ELF-1 (cell line): ENCODE measurements at regions not wholly inside any gene's neighbourhood (a gene's known extent, or its start where the extent isn't known, plus 50 kb on each side); places are given as distances from the start of the nearest gene placed in this dataset.
A peak's percentile ranks its signal among the peaks of the same experiment; 100 is the strongest.
"Not testable (repeated sequence)": the region's sequence is repeated elsewhere in the genome, so short reads cannot be mapped to it uniquely, and the experiment has no call there.

Experiments
- DNase-seq: peaks from one replicate; pipeline ENCODE4 v3.0.0-alpha.2; 2016; ENCODE audit warnings: low read depth, low spot score

DNA sequence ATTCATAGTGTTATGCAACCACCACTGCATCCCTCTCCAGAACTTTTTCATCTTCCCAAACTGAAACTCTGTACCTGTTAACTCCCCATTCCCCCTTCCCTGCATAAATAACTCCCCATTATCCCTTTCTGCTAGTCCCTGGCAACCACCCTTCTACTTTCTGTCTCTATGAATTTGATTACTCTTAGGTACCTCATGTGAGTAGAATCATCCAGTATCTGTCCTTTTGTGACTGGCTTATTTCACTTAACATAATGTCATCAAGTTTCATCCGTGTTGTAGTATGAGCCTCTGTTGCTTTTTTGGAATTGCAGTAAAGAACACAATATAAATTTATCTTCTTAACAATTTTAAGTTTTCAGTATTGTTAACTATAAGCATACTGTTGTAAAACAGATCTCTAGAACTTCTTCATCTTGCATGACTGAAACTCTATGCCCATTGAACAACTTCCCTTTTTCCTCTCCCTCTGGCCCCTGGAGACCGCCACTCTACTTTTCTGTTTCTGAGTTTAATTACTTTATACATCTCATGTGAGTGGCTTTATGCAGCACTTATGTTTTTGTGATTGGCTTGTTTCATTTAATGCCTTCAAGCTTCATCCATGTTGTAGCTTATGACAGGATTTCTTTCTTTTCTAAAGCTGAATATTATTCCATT lies 87.3 kb upstream of the ABCC4 start:
- no peak for DNase-seq

DNA sequence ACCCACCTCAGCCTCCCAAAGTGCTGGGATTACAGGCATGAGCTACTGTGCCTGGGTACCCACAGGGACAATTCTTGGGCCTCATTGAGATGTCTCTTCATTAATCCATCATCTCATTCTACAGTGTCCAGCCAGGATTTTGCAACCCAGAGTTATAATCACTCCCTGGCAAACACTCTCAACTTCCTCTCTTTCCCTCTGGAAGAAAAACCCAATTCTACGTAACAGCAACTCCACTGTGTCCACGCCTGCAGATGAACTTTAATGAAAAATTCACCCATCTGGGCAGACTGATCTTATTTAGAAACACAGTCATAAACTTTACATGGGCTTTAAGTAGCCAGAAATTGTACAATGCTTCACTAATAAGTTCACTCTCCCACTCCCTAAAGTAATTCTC lies 90.1 kb upstream of the ABCC4 start:
- no peak for DNase-seq

DNA sequence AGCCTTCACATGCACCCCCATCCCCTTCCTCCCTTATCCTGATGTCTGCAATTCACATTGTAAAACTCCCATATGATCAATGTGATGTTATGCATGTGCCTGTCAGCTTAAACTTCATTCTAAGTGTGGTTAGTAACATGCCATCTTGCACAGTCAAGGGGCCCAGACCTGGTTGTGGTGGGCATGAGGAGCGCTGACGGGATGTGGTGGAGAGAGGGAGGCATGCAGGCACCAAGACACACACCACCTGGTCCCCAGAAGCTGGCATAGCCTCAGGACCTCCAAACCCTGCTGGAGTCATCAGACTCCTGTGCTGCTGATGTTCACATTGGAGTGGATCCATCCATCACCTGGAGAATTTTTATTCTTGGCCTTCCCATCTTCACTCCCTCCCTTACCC lies 90.5 kb upstream of the ABCC4 start:
- no peak for DNase-seq

DNA sequence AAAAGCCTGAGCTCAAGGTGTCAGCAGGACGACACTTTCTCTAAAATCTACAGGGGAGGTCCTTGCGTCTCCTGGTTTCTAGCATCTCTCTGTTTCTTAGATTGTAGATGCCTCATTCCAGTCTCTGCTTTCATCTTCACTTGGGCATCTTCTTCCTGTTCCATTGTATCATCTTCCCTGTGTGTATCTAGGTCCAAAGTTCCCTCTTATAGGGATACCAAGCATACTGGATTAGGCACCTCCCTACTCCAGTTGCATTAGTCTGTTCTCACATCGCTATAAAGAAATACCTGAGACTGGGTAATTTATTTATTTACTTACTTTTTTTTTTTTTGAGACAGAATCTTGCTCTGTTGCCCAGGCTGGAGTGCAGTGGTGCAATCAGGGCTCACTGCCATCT lies 91.3 kb upstream of the ABCC4 start:
- no peak for DNase-seq

DNA sequence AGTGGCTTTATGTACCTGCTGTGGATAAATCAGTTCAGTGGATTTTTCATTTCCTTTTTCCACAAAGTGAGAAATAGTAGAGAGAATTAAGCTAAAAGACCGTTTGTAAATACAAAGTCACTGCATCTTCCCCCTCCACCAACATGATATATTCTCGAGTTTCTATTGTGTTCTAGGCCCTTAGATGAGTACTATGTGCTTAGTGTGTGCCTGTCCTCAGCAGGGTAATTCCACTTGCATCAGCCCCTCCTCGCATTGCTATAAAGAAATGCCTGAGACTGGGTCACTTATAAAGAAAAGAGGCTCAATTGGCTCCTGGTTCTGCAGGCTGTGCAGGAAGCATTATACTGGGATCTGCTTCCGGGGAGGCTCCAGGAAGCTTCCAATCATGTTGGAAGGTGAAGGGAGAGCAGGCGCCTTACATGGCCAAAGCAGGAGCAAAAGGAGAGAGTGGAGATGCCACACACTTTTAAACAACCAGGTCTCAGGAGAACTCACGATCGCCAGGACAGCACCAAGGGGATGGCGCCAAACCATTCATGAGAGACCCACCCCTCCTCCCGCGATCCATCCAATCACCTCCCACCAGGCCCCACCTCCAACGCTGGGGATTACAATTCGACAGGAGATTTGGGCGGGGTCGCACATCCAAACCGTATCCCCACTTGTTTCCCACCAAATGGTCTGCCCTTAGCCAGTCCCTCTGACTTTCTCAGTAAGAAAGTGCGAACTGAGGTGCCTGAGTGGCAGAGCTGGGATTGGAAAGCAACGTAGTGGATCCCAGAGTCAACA lies 102.3 kb upstream of the ABCC4 start:
- DNase-seq, result peak; percentile 84

DNA sequence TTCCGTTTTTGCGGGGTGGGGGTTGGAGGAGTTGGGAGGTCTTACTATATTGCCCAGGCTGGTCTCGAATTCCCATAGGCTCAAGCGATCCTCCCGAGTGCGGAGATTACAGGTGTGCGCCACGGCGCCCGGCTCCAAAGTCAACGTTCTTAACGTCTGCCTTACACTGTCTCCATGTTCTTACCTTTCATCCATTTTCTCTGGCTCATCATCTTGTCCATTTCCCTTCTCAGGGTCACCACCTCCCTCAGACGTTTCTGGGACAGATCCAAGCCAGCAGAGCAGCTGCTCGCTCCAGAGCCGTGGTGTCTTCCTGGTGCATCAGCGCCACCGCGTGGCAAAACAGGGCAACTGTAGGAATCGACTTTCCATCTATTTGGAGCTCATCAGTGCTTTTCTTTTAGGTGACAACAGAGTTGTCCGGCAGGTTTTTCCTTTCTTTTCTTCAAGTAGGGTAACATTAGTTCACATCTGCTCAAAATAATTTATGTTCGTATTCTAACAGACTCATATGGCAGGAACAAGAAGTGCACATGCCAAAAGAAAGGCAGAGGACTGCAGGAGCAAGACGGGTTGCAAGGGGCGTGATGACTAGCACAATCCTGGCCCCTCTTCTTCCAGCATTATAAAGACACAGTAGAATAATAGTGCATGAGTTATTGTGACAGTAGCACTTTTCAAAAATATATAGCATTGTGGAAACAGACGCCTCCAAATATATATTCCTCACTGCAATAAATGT lies 103.1 kb upstream of the ABCC4 start:
- peak; percentile 93 for DNase-seq

DNA sequence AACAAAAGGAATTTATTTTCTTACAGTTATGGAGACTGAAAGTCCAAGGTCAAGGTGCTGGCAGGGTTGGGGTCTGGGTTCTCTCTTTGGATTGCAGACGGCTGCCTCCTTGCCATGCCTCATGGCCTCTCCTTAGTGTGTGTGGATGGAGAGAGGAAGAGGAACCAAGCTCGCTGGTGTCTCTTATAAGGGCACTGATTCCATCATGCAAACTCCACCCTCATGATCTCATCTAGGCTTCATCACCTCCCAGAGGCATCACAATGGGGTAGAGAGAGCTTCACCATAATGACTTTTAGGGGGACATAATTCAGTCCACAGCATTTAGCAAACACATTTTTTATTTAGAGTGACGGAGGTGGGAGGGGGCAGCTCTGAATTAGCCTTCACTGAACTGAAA lies 104.9 kb upstream of the ABCC4 start:
- no peak for DNase-seq

DNA sequence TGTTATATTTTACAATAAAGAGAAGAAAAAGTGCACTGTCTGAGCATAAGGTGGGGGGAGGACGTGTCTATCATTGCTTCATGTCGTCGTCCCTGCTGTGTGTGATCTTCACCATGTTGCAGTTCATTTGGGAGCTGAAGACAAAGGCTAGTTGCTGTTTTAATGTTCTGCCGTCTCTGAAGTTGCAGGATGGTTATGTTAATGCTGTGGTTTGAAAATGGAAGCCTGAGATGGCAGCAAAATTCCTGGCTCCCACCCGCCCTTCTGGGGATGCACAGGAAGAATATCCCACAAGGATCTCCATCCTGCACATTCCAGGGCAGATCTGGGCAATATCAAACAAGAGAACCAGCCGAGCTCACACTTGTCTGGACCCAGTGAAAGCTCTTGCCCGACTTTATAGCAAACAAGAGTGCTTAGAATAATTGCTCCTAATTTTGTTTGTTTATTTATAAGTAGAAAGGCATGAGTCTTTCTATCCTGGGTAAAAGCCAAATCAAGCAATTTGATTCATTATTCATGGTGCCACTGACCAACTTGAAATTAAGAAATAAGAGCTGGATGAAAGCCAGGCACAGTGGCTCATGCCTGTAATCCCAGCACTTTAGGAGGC lies 110.3 kb upstream of the ABCC4 start:
- no peak for DNase-seq

DNA sequence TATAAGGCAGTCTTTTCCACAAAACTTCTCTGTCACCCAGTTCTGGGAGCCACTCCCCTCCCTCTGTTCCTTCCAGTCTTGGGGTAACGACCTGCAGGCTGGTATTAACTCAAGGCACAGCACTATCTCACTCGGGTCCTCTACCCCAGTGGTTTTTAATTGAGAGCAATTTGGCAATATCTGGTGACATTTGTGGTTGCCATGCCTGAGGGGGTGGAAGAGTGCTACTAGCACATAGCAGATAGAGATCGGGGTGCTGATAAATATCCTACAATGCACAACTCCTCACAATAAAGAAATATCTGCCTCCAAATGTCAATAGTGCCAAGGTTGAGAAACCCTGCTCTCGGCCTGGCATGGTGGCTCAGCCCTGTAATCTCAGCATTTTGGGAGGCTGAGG lies 117.7 kb upstream of the ABCC4 start:
- DNase-seq, result no peak

DNA sequence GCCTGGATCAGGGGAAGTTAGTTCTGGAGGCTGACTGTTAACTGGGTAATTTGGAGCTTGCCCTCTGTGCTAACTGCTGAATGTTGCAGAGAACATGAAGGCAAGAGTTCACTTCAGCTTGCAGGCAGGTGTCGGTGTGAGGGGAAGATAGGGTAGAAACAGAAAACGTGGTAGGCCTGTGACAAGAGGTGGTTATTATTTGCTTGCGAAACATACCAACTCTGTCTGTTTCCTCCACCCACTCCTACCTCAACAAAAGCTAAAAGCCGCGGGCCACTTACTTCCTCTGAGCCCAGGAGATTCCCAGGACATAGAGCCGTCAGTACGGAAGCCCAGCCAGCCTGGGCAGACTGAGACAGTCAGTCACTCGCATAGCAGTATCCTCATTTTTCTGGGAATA lies 119.2 kb upstream of the ABCC4 start:
- peak; percentile 51 for DNase-seq

DNA sequence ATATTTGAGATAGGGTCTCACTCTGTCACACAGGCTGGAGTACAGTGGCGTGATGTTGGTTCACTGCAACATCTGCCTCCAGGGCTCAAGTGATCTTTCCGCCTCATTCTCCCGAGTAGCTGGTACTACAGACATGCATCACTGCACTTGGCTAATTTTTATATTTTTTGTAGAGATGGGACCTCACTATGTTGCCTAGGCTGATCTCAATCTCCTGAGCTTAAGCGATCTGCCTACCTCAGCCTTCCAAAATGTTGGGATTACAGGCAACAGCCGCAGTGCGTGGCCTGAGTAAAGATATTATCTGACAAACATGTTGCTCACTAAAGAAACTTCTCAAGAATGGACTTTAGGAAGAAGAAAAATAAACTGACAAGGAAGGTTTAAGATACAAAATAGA lies 125.4 kb upstream of the ABCC4 start:
- no peak for DNase-seq

DNA sequence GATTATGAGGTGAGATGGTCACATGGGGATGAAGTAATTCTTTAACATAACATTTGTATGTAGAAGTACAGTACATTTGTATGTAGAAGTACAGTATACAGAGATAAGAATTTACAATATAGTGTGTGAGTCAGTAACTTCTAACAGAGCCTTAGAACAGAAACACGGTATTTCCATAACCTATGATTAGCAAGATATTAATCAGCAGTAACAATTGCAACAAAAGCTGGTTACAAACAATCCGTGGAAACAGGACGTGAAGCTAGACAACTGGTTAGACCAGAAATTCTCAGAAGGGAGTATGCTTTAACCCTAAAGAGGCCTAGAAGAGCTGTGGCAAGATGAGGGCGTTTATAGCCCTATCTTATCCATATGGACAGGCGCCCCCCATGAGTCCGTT lies 122.0 kb upstream of the CLDN10 start:
- DNase-seq, result not testable (repeated sequence)

DNA sequence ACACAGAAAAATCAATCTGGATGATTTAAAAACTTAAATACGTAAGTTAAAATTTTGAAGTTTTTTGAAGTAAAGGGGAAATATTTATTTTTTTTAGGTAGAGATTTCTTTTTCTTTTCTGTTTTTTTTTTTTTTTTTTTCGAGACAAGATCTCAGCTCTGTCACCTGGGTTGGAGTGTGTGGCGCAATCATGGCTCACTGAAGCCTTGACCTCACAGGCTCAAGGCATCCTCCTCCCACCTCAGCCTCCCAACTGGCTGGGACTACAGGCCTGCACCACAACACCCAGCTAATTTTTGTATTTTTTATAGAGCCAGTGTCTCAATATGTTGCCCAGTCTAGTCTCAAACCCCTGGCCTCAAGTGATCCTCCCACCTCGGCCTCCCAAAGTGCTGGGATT lies 120.4 kb upstream of the CLDN10 start:
- DNase-seq, result no peak

DNA sequence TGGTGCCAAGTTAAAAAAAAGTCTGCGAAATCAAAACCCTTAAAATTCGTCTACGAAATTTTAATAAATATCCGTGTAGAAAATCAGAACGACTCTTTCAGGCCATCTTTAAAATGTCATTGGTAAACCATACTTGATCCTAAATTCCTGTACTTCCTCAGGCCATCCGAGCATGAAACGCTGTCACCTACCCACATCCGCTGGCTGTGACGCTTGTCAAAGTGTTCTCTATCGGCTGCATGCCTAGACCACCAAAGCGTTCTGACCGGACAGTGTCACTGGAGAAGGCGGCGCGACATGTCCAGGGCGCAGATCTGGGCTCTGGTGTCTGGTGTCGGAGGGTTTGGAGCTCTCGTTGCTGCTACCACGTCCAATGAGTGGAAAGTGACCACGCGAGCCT lies 119.0 kb upstream of the CLDN10 start:
- DNase-seq, result no peak

DNA sequence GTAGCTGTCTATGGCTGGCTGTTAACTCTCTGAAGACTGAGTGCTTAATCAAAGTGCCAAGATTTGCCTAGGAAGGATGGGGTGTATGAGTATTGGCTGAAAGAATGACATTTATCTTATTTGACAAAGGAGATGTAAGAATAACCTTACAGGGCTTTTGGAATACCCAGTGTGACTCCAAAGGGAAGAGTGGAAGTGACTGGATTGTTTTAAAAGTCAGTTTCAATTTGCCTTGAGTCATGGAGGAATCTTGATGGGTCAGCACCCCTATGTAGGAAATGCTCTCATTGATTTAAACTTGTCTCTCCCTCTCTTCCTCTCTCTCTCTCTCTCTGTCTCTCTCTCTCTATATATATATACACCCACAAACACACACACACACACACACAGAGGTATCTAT lies 118.4 kb upstream of the CLDN10 start:
- no peak for DNase-seq

DNA sequence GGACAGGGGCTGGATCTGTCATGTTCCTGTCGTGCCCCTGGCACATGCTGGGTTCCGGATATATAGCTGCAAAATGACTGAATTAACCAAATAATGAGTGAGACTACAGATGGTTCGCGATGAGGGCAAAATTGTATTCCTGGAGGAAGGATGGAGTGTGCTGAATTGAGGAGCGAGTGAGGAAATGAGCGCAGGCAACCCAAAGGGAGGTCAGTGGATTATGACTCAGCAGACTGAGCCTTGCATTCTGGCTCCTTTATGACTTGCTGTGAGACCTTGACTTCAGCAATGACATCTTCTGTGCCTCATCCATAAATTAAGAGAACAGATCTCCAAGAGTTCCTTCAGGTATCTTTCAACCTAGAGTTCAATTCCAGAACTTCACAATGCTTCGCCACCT lies 115.0 kb upstream of the CLDN10 start:
- DNase-seq, result no peak

DNA sequence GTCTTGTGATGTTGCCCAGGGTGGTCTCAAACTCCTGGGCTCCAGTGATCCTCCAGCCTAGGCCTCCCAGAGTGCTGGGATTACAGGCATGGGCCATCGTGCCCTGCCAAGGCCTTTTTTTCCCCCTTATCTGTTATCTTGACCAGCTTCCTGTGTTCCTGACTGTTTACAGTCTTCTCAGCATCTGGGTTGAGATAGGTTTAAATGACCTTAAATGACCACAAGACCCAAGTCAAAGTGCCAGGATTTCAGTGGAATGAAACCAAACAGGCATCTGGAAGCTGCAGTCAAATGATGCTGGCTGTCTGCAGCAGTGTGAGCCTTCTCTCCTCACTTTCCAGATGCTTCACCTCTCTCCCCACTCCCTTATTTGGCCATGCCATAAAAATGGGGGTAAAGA lies 114.2 kb upstream of the CLDN10 start:
- peak; percentile 26 for DNase-seq

DNA sequence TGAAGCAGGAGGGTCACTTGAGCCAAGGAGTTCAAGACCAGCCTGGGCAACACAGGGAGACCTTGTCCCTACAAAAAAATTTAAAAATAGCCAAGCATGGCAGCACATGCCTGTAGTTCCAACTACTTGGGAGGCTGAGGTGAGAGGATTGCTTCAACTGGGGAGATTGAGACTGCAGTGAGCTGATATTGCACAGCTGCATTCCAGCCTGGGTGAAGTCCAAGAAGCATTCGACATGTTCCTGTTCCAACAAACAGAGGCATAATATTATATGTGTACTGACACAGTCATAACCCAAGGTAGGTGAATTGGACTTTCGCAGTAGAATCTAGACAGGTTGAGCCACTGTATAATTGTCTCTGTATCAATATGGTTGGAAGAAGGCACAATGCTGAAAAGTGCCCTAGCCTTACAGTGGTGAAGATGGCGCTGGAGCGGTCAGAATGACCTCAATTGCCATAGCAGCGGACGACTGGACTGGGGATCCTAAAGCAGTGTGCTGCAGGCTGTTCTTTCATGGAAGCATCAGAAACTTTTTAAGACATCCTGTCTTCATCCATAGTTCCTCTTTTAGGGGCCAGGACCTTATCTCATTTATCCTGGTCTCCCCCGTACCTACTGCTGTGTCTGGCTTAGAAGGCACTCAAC lies 112.0 kb upstream of the CLDN10 start:
- DNase-seq, result no peak

DNA sequence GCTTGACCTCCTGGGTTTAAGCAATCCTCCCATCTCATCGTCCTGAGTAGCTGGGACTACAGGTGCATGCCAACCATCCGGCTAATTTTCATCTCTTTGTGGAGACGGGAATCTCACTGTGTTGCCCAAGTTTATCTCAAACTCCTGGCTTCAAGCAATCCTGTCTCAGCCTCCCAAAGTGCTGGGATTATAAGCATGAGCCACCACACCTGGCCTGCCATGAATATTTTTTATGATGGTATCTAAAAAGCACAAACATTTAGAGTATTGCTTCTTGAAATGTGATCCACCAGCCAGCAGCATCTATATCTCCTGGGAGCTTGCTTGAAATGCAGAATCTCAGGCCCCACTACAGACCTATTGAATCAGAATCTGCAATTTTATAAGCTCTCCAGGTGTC lies 111.2 kb upstream of the CLDN10 start:
- DNase-seq, result no peak

DNA sequence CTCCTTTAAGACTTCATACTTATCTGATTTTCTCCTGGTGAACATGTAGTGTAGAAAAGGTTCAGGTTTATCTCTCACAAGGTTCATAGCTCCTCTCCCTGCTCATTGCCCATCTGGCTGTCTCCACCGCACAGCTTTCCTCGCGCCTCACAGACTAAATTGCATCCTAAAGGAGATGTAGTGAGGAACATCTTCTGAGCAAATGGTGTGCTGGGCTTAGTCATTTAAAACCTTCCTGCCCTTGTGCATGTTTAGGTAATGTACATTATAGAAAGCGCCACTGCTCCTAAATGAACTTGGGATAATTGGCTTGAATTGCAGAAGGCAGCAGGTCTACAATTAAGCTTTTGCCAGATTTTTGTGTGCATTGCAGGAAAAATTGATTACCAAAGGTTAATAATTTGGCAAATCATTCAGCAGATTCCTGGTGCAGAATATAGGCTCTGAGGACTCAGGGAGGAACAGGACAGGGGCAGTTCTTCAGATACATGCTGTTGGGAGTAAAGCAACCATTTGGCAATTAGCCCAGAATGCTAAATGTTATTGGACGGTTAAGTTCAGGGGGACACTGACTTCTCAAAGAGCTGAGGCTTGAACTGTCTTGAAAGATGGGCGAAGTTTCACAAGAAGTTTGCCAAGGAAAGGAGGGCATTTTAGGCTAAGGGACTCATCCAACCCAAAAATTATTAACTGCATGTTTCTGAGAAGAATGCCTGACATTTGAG lies 108.4 kb upstream of the CLDN10 start:
- no peak for DNase-seq

DNA sequence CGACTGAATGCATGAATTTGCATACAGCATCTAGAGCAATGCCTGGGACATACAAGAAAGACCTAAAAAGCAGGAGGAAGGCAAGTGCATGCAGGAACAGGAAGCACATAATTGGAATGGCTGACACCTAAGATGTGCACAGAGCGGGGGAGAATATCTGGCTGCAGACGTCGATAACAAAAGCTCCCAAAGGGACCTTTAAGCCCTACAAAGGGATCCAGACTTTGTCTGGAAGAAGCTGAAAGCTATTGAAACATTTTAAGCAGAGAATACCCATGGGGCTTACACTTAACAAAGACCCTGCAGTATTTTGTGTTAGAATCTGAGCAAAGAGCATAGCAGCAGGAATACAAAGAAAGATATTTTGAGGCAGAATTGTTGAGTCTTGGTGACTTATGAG lies 107.4 kb upstream of the CLDN10 start:
- DNase-seq, result no peak
